Stimulated activated CD8-positive, alpha-beta memory T cell treated with anti-CD3 and anti-CD28 coated beads, Interleukin-7, amount 100 ng/mL, for 4 hours (primary cell): ENCODE measurements at regions not wholly inside any gene's neighbourhood (a gene's known extent, or its start where the extent isn't known, plus 50 kb on each side); places are given as distances from the start of the nearest gene placed in this dataset.
"Not testable (repeated sequence)": the region's sequence is repeated elsewhere in the genome, so short reads cannot be mapped to it uniquely, and the experiment has no call there.

Source experiments
- DNase-seq, 2 donors: peaks; one replicate each; pipeline ENCODE4 v3.0.0-alpha.2; 2020; ENCODE audit warnings: low read depth in 2 of 2

DNA sequence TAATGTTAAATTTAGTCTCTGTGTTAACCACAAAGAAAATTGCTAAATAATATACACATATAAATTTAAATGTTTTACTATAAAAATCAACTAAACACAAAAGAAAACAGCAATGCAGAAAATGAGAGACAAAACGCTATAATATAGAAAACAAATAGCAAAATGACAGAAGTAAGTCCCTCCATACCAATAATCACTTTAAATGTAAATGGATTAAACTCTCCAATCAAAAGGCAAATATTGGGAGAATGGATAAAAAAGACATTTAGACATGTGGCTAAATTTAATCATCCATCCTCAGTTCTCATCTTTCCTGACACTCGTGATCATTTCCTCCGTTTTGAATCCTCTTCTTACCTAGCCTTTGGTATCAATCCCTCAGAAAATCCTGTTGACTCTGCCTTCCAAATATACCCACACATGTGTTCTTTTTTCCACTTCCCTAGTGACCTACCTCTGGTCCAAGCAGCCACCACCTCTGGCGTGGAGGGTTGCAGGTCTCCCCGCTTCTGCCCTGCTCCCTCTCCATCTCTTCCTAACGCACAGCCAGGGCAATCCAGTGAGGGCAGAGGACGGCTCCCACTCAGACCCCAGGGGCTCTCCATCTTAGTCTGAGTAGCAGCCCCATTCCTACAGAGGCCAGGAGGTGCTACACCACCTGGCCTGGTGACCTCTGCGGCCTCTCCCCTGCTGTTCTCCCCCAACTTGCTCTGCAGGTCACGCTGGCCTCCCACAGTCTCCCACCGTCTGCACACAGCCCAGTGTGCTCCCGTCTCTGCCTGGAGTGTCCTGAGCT, 149.2 kb downstream of the RNASET2 start:
- no peak for DNase-seq

GRCh38 chr6:166806217-166806838, 150.0 kb downstream of the RNASET2 start:
- DNase-seq, result no peak

GRCh38 chr6:166803471-166803870, 152.9 kb downstream of the RNASET2 start:
- DNase-seq, result no peak

- no peak for DNase-seq
These were observed 153.9 kb downstream of the RNASET2 start for GRCh38 chr6:166802401-166802800.

GRCh38 chr6:166800137-166800536, 156.2 kb downstream of the RNASET2 start:
- DNase-seq, result no peak

- DNase-seq, result no peak
These were observed 157.7 kb downstream of the RNASET2 start for GRCh38 chr6:166798652-166799051.

DNA sequence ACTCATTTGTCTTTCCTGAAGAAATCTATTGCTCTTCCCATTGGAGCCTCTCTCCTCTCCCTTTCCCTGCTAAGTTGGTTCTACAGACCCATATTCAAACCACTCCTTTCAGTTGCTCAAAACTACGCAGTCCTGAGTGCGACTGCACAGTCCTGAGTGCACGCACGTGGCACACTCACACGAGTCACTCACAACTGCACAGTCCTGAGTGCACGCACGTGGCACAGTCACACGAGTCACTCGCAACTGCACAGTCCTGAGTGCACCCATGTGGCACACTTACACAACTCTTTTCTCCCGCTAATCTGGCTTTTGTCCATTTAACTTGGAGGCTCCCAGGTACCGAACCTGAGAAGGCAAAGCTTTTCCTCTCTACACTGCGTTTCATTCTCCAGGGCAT, 159.7 kb downstream of the RNASET2 start:
- no peak for DNase-seq

DNA sequence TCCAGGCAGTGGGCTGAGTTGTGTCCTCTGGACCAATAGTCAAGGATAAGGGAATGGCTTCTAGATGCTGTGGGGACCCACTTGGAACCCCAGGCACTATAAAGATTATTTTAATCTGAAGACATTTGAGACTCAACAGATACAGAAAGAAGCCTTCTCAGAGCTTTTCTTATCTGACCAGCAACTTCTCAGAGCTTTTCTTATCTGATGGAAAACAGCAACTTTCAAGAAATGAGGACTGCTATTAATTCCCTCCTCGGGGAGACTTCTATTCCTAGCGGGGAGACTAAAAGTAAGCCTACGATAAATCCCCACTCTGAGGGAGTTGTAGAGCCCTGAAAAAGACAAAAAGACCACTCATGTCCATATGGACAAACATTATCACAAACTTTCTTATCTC, 160.5 kb downstream of the RNASET2 start:
- no peak for DNase-seq

DNA sequence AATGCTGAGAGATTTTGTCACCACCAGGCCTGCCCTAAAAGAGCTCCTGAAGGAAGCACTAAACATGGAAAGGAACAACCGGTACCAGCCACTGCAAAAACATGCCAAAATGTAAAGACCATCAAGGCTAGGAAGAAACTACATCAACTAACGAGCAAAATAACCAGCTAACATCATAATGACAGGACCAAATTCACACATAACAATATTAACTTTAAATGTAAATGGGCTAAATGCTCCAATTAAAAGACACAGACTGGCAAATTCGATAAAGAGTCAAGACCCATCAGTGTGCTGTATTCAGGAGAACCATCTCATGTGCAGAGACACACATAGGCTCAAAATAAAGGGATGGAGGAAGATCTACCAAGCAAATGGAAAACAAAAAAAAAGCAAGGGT, 163.8 kb upstream of the RPS6KA2 start:
- not testable (repeated sequence) for DNase-seq

DNA sequence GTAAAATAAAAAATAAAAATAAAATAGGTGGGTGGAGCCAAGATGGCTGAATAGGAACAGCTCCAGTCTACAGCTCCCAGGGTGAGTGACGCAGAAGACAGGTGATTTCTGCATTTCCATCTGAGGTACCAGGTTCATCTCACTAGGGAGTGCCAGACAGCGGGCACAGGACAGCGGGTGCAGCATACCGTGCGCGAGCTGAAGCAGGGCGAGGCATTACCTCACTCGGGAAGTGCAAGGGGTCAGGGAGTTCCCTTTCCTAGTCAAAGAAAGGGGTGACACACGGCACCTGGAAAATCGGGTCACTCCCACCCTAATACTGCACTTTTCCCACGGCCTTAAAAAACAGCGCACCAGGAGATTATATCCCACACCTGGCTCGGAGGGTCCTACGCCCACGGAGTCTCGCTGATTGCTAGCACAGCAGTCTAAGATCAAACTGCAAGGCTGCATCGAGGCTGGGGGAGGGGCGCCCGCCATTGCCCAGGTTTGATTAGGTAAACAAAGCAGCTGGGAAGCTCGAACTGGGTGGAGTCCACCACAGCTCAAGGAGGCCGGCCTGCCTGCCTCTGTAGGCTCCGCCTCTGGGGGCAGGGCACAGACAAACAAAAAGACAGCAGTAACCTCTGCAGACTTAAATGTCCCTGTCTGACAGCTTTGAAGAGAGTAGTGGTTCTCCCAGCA, 161.9 kb upstream of the RPS6KA2 start:
- not testable (repeated sequence) for DNase-seq

GRCh38 chr6:166786704-166787293, 159.7 kb upstream of the RPS6KA2 start:
- peak in 1 of 2 donors; percentile 6 for DNase-seq

- no peak for DNase-seq
These were observed 158.1 kb upstream of the RPS6KA2 start for GRCh38 chr6:166785131-166785530.

DNA sequence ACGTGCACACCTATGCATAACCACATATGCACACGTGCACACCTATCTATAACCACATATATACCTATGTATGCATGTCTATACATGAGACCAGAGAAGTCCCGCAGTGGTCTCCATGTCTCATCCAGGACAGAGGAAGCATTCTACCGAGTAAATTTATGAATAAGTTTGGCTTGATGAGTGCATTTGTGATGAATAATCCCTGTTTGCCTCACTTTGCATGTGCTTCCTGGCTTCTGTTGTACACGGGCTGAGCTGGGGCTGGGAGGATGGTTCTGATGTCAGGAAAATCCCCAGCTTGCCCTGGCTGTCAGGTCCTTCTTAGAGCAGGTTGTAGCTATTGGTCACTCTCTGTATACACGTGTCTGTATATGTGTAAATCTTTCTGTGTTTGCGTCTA, 157.6 kb upstream of the RPS6KA2 start:
- no peak for DNase-seq

DNA sequence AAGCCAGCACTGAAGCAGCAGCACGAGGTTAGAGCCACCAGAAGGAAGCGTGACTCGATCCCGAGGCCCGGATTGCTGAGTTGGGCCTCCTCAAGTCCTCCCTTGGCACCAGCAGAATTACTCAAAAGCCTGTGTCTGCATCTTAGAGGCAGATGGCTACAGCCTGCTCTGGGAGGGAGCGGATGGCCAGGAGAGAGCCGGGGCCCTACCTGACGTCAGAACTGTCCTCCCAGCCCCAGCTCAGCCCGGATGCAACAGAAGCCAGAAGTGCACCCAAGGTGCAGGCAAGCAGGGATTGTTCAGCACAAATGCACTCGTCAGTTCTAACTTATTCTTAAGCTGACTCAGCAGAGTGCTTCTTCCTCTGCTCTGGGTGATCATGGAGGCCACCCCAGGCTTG, 155.5 kb upstream of the RPS6KA2 start:
- DNase-seq, result no peak

DNA sequence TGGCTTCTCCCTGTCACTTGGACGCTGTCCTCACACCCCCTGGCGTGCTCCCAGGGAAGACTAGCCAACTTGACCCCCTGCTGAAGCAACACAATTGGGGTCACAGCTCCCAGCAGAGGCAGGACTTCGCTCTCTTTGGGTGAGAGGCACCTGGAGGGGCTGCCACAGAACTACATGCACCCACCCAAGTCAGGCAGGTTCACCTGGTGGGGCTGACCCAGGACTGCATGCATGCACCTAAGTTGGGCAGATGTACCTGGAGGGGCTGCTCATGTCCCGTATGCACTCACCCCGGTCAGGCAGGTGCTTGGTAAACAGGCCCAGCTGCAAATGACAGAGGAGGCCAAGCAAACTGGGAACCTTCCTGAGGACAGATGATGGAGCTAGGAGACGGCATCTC, 154.3 kb upstream of the RPS6KA2 start:
- DNase-seq, result no peak

GRCh38 chr6:166779963-166780683, 153.1 kb upstream of the RPS6KA2 start:
- DNase-seq, result no peak

GRCh38 chr6:166779381-166779780, 152.3 kb upstream of the RPS6KA2 start:
- DNase-seq, result no peak

GRCh38 chr6:166778776-166779175, 151.7 kb upstream of the RPS6KA2 start:
- no peak for DNase-seq

DNA sequence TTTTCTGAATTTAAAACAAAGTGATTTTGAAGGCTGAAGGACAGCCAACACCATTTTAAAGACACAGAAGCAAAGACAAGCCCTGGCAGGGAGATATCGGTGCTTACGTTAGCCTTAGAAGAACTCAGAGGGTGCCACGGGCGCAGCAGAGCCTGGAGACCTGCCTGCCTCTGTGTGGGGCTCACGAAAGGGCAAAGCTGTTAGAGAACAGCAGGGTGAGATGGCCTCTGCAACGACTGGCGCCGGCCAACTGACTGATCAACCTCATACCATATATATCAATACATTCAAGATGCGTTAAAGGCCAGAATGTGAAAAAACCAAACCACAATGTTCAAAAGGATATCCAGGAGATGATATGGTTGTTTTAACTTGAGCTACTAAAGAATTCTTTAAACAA, 151.0 kb upstream of the RPS6KA2 start:
- no peak for DNase-seq

- no peak for DNase-seq
These were observed 150.1 kb upstream of the RPS6KA2 start for GRCh38 chr6:166777096-166777630.

GRCh38 chr6:166776571-166776970, 149.5 kb upstream of the RPS6KA2 start:
- DNase-seq, result no peak

- DNase-seq, result no peak
These were observed 148.8 kb upstream of the RPS6KA2 start for GRCh38 chr6:166775923-166776220.
